Liver (tissue), 8 donors: ENCODE measurements at regions not wholly inside any gene's neighbourhood (a gene's known extent, or its start where the extent isn't known, plus 50 kb on each side); places are given as distances from the start of the nearest gene placed in this dataset.

Experiments used
- DNase-seq: peaks from one replicate; pipeline ENCODE4 v3.0.0-alpha.2; 2017; ENCODE audit warnings: low spot score
- H3K27ac ChIP-seq, 2 donors: one replicate each; pipeline ENCODE4 v1.7.0; 2013; ENCODE audit warnings: inconsistent platforms in 2 of 2, low read length in 2 of 2, control low read depth in 1 of 2, low read depth in 1 of 2, mild to moderate bottlenecking in 1 of 2
- H3K27me3 ChIP-seq, 4 donors: one replicate each; pipeline versions ENCODE4 v1.6.1 to v1.7.0; 2013; ENCODE audit warnings: low read length in 3 of 4, inconsistent platforms in 1 of 4, mild to moderate bottlenecking in 1 of 4, moderate library complexity in 1 of 4; ENCODE audit not compliant: control insufficient read depth in 4 of 4, insufficient read depth in 4 of 4
- H3K36me3 ChIP-seq, 4 donors: one replicate each; pipeline versions ENCODE4 v1.6.1 to v1.7.0; 2013; ENCODE audit warnings: low read length in 3 of 4, mild to moderate bottlenecking in 3 of 4, low read depth in 1 of 4, moderate library complexity in 1 of 4; ENCODE audit not compliant: control insufficient read depth in 4 of 4, insufficient read depth in 3 of 4
- H3K4me1 ChIP-seq, 4 donors: one replicate each; pipeline versions ENCODE4 v1.6.1 to v1.7.0; 2013; ENCODE audit warnings: low read length in 3 of 4, mild to moderate bottlenecking in 3 of 4, moderate library complexity in 1 of 4; ENCODE audit not compliant: control insufficient read depth in 4 of 4, insufficient read depth in 4 of 4
- H3K4me3 ChIP-seq, 3 donors: one replicate each; pipeline versions ENCODE4 v1.6.1 to v1.7.0; 2013; ENCODE audit warnings: low read length in 3 of 3, control low read depth in 1 of 3, low read depth in 1 of 3, mild to moderate bottlenecking in 1 of 3
- H3K9ac ChIP-seq, 2 donors: one replicate each; pipeline ENCODE4 v1.7.0; 2013; ENCODE audit warnings: low read length in 2 of 2, mild to moderate bottlenecking in 2 of 2, moderate library complexity in 2 of 2, control low read depth in 1 of 2, low read depth in 1 of 2
- H3K9me3 ChIP-seq, 4 donors: one replicate each; pipeline versions ENCODE4 v1.6.1 to v1.7.0; 2013; ENCODE audit warnings: low read length in 3 of 4; ENCODE audit not compliant: control insufficient read depth in 4 of 4
- EGR1 ChIP-seq, 2 donors: IDR thresholded peaks; 2 replicates each; pipeline ENCODE4 v1.6.1; 2016 to 2018; ENCODE audit warnings: antibody characterized with exemption in 2 of 2, low read depth in 2 of 2
- FOXA1 ChIP-seq: IDR thresholded peaks from 2 replicates; pipeline ENCODE4 v1.6.1; 2016; ENCODE audit warnings: antibody characterized with exemption
- FOXA2 ChIP-seq: IDR thresholded peaks from 2 replicates; pipeline ENCODE4 v1.6.1; 2016; ENCODE audit warnings: antibody characterized with exemption
- GABPA ChIP-seq, 2 donors: IDR thresholded peaks in 1 of 2; conservative IDR thresholded peaks in 1 of 2; 2 replicates each; pipeline ENCODE4 v1.6.1; 2016; ENCODE audit warnings: antibody characterized with exemption in 2 of 2, mild to moderate bottlenecking in 1 of 2, moderate library complexity in 1 of 2
- HNF4G ChIP-seq: IDR thresholded peaks from 2 replicates; pipeline ENCODE4 v1.6.1; 2016; ENCODE audit warnings: antibody characterized with exemption
- JUND ChIP-seq, 2 donors: IDR thresholded peaks; 2 replicates each; pipeline ENCODE4 v1.6.1; 2016; ENCODE audit warnings: antibody characterized with exemption in 2 of 2
- NR2F2 ChIP-seq: IDR thresholded peaks from 2 replicates; pipeline ENCODE4 v1.6.1; 2016; ENCODE audit warnings: antibody characterized with exemption
- RAD21 ChIP-seq, 2 donors: IDR thresholded peaks; 2 replicates each; pipeline ENCODE4 v1.6.1; 2016; ENCODE audit warnings: antibody characterized with exemption in 2 of 2, mild to moderate bottlenecking in 2 of 2
- RXRA ChIP-seq, 2 donors: IDR thresholded peaks; 2 replicates each; pipeline ENCODE4 v1.6.1; 2017 to 2018; ENCODE audit warnings: antibody characterized with exemption in 2 of 2, mild to moderate bottlenecking in 1 of 2
- SP1 ChIP-seq: IDR thresholded peaks from 2 replicates; pipeline ENCODE4 v1.6.1; 2018; ENCODE audit warnings: antibody characterized with exemption, mild to moderate bottlenecking
- TAF1 ChIP-seq: conservative IDR thresholded peaks from 2 replicates; pipeline ENCODE4 v1.6.1; 2016; ENCODE audit warnings: antibody characterized with exemption, mild to moderate bottlenecking
- YY1 ChIP-seq: IDR thresholded peaks from 2 replicates; pipeline ENCODE4 v1.6.1; 2016; ENCODE audit warnings: antibody characterized with exemption, mild to moderate bottlenecking
- WGBS: extraction: QIAGEN DNeasy Blood & Tissue Kit; methylation state at CpG from one replicate; pipeline ENCODE4 v1.1.7; 2013; 5-methylcytosine and 5-hydroxymethylcytosine counted together
- TF ChIP-seq, protein P1 (sequence below): IDR thresholded peaks from 2 replicates; pipeline ENCODE4 v1.6.1; 2016; ENCODE audit warnings: antibody characterized with exemption, mild to moderate bottlenecking
- TF ChIP-seq, protein P2 (sequence below): IDR thresholded peaks from 2 replicates; pipeline ENCODE4 v1.6.1; 2016; ENCODE audit warnings: antibody characterized with exemption
- TF ChIP-seq, protein P3 (sequence below): IDR thresholded peaks from 2 replicates; pipeline ENCODE4 v1.6.1; 2016; ENCODE audit warnings: antibody characterized with exemption
- TF ChIP-seq, protein P4 (sequence below): fragments of 150-350 bp; IDR thresholded peaks from 2 replicates; pipeline ENCODE4 v1.5.1; 2017; ENCODE audit warnings: improper control_type of control experiment, low read depth, low read length; ENCODE audit not compliant: missing input control
- donor health status: healthy.
- donor health status: healthy.
- donor health status: healthy.
- donor health status: healthy.
- donor health status: healthy.

DNA sequence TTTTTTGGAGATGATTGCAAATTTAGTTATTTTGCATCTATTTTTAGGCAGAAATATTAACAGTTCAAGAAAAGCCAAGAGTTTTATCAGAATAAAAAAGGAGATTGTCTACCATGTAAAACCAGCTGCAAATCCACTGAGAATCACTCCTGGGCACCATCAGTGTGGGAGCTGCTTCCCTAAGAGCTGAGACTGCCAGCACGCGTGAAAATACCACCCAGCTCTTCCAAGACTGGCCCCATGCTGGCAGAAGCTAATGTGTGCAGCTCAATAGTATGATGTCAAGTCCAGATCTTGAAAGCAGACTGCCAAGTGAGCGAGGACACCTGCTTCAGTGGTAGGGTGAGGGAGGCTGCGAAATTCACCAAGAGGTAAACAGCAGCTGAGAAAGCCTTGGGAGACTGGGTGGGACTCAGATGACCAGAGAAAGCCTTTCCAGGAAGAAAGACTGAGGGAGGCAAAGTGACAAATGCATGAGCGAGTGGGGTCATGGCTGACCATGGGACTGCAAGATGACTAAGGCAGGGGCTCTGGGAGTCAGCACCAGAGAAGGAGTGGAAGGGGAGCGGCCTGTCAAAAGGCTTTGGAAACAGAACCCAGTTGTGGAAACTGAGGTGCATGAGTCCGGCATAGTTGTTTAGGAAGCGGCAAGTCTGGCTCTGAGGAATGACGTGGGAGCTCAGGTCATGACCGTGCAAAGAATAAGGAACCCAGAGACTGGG lies 200.9 kb downstream of the GADD45G start:
- no peaks in the 10 kb centered on the region for H3K9me3 ChIP-seq
- TF ChIP-seq, protein P1, sequence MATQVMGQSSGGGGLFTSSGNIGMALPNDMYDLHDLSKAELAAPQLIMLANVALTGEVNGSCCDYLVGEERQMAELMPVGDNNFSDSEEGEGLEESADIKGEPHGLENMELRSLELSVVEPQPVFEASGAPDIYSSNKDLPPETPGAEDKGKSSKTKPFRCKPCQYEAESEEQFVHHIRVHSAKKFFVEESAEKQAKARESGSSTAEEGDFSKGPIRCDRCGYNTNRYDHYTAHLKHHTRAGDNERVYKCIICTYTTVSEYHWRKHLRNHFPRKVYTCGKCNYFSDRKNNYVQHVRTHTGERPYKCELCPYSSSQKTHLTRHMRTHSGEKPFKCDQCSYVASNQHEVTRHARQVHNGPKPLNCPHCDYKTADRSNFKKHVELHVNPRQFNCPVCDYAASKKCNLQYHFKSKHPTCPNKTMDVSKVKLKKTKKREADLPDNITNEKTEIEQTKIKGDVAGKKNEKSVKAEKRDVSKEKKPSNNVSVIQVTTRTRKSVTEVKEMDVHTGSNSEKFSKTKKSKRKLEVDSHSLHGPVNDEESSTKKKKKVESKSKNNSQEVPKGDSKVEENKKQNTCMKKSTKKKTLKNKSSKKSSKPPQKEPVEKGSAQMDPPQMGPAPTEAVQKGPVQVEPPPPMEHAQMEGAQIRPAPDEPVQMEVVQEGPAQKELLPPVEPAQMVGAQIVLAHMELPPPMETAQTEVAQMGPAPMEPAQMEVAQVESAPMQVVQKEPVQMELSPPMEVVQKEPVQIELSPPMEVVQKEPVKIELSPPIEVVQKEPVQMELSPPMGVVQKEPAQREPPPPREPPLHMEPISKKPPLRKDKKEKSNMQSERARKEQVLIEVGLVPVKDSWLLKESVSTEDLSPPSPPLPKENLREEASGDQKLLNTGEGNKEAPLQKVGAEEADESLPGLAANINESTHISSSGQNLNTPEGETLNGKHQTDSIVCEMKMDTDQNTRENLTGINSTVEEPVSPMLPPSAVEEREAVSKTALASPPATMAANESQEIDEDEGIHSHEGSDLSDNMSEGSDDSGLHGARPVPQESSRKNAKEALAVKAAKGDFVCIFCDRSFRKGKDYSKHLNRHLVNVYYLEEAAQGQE, result no peak
- TF ChIP-seq RAD21 (IDR thresholded peaks at IDR 0.05) (no peak), TAF1 (no peak), FOXA2 (no peak), YY1 (no peak), RXRA (IDR thresholded peaks at IDR 0.05) (no peak), HNF4G (no peak), GABPA (IDR thresholded peaks at IDR 0.05 in 1 of 2, conservative IDR thresholded peaks at IDR 0.05 in 1 of 2) (no peak)
- TF ChIP-seq, protein P2, sequence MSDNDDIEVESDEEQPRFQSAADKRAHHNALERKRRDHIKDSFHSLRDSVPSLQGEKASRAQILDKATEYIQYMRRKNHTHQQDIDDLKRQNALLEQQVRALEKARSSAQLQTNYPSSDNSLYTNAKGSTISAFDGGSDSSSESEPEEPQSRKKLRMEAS, result no peak
- no peak overlapping the region for H3K27ac ChIP-seq
- no peak overlapping the region for H3K4me3 ChIP-seq
- no peak overlapping the region for H3K9ac ChIP-seq
- DNase-seq, result no peak
- no peaks in the 10 kb centered on the region for H3K27me3 ChIP-seq
- no peaks in the 10 kb centered on the region for H3K36me3 ChIP-seq
- 86% methylated on average over 10 of the region's 10 CpGs for WGBS
- H3K4me1 ChIP-seq, result peaks cover 6 to 23% (median 21%) of the 10 kb centered on the region in 4 donors

DNA sequence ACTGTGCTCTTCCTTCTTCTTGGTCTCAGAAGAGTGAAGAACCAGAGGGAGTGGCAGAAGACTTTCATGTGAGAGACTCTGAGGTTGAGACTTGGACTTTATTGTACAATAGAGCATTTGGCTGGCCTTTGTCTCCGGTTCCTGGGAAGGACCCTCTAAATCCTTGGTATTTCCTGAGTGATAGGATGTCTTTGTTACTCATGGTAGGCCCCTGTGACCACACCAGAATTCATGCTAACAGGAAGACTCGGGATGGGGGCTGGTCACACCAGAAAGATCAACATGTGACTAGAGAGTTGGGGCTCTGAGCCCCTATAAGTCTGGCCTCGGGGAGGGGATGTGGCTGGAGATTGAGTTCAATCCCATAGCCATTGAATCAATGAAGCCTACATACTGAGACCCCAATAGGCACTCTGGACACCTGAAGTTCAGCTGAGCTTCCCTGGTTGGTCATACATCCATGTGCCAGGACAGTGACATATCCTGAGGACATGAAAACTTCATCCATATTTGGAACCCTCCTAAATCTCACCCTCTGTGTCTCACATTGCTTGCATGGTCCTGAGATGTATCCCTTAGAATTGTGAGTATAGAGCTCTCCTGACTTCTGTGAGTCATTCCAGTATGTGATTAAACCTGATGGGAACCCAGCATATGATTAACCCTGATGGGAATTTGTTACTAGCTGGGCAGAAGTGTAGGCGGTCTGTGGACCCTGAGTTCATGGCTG lies 201.7 kb downstream of the GADD45G start:
- 90% methylated on average over 4 of the region's 4 CpGs for WGBS
- H3K9ac ChIP-seq, result no peak overlapping the region
- no peaks in the 10 kb centered on the region for H3K27me3 ChIP-seq
- H3K9me3 ChIP-seq, result no peaks in the 10 kb centered on the region
- H3K27ac ChIP-seq, result no peak overlapping the region
- DNase-seq, result no peak
- no peak overlapping the region for H3K4me3 ChIP-seq
- TF ChIP-seq, protein P2, result no peak
- TF ChIP-seq NR2F2, result no peak
- no peak for TF ChIP-seq GABPA (IDR thresholded peaks at IDR 0.05 in 1 of 2, conservative IDR thresholded peaks at IDR 0.05 in 1 of 2)
- no peak for TF ChIP-seq JUND (IDR thresholded peaks at IDR 0.05)
- TF ChIP-seq, protein P1, result no peak
- TF ChIP-seq RXRA (IDR thresholded peaks at IDR 0.05), result no peak
- no peak for TF ChIP-seq FOXA2
- TF ChIP-seq FOXA1, result no peak
- no peak for TF ChIP-seq TAF1
- TF ChIP-seq, protein P3, sequence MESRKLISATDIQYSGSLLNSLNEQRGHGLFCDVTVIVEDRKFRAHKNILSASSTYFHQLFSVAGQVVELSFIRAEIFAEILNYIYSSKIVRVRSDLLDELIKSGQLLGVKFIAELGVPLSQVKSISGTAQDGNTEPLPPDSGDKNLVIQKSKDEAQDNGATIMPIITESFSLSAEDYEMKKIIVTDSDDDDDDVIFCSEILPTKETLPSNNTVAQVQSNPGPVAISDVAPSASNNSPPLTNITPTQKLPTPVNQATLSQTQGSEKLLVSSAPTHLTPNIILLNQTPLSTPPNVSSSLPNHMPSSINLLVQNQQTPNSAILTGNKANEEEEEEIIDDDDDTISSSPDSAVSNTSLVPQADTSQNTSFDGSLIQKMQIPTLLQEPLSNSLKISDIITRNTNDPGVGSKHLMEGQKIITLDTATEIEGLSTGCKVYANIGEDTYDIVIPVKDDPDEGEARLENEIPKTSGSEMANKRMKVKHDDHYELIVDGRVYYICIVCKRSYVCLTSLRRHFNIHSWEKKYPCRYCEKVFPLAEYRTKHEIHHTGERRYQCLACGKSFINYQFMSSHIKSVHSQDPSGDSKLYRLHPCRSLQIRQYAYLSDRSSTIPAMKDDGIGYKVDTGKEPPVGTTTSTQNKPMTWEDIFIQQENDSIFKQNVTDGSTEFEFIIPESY, result no peak
- no peak for TF ChIP-seq SP1
- TF ChIP-seq EGR1 (IDR thresholded peaks at IDR 0.05; ENCODE audit: low read depth in 2 of 2), result no peak
- TF ChIP-seq, protein P4, sequence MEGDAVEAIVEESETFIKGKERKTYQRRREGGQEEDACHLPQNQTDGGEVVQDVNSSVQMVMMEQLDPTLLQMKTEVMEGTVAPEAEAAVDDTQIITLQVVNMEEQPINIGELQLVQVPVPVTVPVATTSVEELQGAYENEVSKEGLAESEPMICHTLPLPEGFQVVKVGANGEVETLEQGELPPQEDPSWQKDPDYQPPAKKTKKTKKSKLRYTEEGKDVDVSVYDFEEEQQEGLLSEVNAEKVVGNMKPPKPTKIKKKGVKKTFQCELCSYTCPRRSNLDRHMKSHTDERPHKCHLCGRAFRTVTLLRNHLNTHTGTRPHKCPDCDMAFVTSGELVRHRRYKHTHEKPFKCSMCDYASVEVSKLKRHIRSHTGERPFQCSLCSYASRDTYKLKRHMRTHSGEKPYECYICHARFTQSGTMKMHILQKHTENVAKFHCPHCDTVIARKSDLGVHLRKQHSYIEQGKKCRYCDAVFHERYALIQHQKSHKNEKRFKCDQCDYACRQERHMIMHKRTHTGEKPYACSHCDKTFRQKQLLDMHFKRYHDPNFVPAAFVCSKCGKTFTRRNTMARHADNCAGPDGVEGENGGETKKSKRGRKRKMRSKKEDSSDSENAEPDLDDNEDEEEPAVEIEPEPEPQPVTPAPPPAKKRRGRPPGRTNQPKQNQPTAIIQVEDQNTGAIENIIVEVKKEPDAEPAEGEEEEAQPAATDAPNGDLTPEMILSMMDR, result no peak
- H3K36me3 ChIP-seq, result no peaks in the 10 kb centered on the region
- H3K4me1 ChIP-seq, result peaks cover 5 to 15% (median 13%) of the 10 kb centered on the region in 4 donors
